NOMO-1 treated with DMSO at 0.1 percent for 48 hours (cell line): ENCODE measurements at regions not wholly inside any gene's neighbourhood (a gene's known extent, or its start where the extent isn't known, plus 50 kb on each side); places are given as distances from the start of the nearest gene placed in this dataset.

Experiments
- DNase-seq: peaks from one replicate; lab custom pipeline; 2025; ENCODE audit not compliant: unreplicated experiment; lab: John Stamatoyannopoulos, UW

DNA sequence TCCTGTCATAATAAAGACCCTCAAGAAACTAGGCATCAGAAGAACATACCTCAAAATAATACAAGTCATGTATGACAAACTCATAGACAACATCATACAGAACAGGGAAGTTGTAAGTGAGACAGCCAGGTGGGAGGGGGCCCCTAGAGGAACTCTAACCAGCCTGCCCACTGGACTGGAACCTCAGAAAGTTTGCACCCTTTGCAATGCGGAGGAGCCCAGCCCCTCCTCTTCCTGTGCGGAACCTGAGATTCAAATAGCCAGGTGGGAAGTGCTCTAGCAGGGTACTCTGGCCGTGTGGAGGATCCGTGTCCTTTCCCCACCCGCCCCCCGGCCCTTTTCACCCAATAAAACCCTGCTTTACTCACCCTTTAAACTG lies 387.0 kb upstream of the CBLB start:
- peak; percentile 4 for DNase-seq

- no peak for DNase-seq
These were observed 387.6 kb upstream of the CBLB start for GRCh38 chr3:106256249-106256957.

DNA sequence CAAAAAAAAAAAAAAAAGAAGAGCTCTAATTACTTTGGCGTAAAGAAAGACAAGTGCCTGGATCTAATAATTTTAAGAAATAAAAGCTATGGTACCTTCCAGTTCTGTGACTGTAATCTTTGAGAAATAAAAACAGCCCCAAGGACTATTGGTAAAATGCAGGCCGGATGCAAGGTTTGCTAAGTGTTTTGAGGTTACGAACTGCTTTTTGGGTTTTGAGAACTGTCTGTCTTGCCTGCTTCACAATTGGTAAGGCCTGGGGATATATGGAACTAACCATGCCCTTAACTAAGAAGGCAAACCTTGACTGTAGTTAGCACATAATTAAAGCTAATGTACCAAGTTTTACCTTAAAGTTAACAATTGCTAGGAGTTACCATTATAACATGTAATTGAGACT lies 388.4 kb upstream of the CBLB start:
- DNase-seq = no peak

DNA sequence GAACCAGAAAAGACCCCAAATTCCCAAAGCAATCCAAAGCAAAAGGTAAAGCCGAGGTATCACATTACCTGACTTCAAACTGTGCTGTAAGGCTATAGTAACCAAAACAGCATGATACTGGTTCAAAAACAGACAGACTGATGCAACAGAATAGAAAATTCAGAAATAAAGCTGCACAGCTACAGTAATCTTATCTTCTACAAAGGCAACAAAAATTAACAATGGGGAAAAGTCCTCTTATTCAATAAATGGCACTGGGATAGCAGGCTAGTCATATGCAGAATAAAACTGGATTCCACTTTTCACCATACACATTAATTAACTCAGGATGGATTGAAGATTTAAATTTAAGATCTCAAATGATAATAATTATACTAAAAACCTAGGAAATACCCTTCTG lies 392.6 kb upstream of the CBLB start:
- no peak for DNase-seq

GRCh38 chr3:106261915-106262683 lies 393.3 kb upstream of the CBLB start:
- DNase-seq = no peak

- DNase-seq = peak; percentile 76
These were observed 394.2 kb upstream of the CBLB start for GRCh38 chr3:106263011-106263410.

DNA sequence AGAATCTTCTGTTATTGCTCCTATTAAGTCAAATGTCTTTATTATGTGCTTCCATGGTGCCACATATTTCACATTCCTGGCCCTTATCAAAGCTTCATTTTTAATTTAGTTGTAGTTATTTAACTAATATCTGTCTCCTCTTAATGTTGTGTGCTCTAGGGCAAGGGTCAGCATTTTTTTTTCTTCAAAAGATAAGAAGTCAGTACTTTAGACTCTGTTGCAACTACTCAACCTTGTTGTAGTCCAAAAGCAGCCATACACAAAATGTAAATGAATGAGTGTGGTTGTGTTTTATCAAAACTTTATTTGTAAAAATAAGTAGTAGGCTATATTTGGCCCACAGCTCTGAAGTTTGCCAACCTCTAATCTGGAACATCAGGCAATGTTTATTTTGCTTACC lies 394.7 kb upstream of the CBLB start:
- DNase-seq = no peak

GRCh38 chr3:106265704-106266103 lies 396.9 kb upstream of the CBLB start:
- DNase-seq = no peak

- no peak for DNase-seq
These were observed 399.9 kb upstream of the CBLB start for GRCh38 chr3:106268696-106269095.

GRCh38 chr3:106272302-106272701 lies 403.5 kb upstream of the CBLB start:
- no peak for DNase-seq

DNA sequence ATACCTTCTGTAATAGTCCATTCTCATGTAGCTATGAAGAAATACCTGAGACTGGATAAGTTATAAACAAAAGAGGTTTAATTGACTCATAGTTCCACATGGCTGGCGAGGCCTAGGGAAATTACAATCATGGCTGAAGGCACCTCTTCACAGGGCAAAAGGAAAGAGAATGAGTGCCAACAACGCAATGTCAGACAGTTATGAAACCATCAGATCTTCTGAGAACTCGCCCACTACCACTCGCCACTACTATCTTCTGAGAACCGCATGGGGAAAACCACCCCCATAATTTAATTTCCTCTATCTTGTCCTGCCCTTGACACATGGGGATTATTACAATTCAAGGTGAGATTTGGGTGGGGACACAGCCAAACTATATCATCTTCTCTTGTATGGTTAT lies 406.8 kb upstream of the CBLB start:
- DNase-seq = no peak

- no peak for DNase-seq
These were observed 407.3 kb upstream of the CBLB start for GRCh38 chr3:106276151-106276550.

- DNase-seq = no peak
These were observed 408.2 kb upstream of the CBLB start for GRCh38 chr3:106276755-106277612.

DNA sequence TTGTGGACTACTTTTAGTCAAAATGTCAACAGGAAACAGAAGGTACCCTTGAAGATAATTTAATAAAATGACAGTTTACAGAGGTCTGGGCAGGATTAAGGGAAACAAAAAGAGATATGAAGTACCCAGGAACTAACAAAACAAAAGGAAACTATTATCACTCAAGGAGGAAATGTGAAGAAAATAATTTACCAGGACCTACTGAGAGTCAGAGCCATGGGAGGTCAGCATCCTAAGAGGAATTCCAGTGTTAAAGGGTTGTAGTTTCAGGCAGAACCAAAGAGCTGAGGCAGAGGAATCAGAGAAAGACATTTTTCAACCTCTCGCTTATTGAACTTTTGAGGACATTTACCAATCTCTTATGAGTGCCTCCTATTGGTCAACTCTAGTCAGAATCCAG lies 408.9 kb upstream of the CBLB start:
- DNase-seq = no peak

DNA sequence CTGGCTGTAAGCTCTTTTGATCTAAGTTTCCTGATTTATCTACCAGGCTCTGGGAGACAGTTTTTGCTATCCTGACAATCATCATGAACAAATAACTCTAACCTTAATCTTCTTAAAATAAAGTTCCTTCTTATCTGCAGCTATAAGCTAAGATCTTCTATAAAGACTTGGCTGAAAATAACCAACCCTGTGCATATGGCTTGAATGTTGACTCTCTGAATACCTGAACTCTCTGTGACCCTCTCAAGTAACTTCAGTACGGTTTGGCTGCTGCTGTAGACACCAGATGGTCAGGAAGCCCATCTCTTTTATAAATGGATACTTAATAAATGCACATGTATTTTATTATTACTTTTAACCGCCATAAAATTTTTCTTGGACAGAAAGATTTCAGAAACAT lies 412.4 kb upstream of the CBLB start:
- no peak for DNase-seq

- no peak for DNase-seq
These were observed 414.1 kb upstream of the CBLB start for GRCh38 chr3:106282943-106283342.

GRCh38 chr3:106288781-106289180 lies 420.0 kb upstream of the CBLB start:
- DNase-seq = no peak

DNA sequence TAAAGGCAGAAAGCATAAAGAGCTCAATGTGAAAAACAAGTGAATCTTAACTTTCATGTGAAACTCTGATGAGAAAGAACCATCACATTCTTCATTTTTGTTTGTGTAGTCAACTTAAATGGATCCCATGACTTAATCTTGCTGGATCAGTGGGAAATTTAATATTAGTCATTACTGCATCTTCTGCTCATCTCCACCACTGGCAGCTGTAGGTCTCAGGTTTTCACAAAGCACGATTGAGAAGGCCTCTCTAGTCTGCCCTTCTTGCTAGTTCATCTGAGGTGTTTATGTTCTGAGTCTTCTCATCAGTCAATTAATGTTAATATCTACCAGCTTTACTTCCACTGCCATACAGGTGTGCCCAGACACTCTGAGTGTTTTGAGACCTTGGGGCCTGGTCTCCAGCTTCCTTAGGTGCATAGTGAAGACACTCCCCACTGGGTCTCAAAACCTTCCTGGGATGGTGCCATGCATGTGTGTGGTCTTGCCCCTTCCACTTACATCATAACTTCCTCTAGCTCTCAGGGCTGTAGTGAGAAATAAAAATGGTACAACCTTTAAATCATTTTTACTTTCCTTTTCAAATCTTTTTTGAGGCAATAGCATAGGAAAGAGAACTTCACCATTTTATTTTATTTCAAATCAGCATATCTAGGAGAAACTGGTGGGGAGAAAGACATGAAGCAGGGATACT lies 421.6 kb upstream of the CBLB start:
- DNase-seq = peak; percentile 48

- DNase-seq = no peak
These were observed 424.3 kb upstream of the CBLB start for GRCh38 chr3:106293161-106293560.

DNA sequence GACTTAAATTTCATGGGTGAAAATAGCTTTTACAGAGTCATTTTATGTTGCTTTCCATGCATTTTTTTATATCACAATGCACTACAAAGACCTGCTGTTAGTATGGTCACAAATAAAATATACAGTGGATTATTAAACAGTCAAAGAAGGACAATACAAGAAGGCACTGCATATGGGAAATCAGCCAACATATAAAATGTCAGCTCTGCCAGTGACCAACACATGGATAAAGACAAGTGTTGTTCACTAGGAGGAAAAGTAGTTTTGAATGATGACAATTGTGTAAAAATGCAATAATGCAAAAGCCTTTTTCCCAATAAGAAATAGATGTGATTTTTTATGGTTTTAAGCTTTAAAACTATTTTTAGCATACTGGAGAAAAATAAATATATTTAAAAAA lies 425.3 kb upstream of the CBLB start:
- no peak for DNase-seq

DNA sequence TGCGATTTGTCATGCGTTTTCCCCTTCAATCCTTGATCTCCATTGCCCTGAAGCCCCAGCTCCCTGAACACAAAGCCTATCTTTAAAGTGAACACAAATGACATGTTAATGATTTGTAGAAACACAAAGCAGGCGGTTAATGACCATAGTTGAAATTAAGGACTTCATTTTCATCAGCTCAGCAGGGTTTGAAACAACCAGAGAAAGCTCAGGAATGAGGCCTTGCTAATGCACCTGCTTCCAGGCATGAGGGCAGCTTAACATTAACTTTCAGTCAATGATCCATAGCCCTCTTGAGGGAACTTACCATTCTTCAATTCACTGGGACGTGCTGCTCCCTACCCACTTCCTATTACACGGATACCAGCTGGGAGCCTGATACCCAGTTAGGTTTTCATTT lies 427.2 kb upstream of the CBLB start:
- DNase-seq = no peak
